ENCODE measurements at regions not wholly inside any gene's neighbourhood (a gene's known extent, or its start where the extent isn't known, plus 50 kb on each side); places are given as distances from the start of the nearest gene placed in this dataset.

DNA sequence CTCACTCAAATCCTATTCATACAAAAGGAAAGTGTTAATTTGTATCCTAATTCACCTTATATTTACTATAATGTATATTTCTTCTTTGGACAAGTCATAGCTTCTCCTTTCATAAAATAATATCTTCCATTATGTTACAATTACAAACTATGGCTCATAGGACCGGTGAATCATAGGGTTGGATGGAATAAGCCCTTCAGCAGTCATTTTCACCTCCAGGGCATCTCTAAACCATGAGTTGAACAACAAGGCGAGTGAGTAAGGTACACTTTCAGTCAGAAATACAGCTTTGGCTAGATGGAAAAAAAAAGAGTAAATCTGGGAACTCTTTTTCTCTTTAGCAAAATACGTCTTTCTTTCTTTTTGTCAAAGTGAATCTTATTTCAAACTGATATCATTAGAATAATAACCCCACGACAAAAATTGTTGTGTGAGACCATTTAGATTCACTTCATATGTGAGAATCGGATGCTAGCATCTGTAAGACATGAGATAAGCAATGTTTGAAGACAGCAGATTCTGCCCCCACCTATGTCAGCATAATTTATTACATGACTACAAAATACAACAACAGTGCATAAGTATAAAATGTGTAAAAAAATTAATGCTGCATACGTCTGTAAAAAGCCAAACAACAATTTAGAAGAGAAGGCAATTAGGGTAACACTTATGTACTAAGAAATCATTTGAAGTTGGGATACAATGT, 184.4 kb upstream of the SLC38A2 start:
- peak overlapping the region; percentile 28 for H3K27ac Mint-ChIP-seq
- H3K36me3 Mint-ChIP-seq (ENCODE audit: low read depth): peaks cover 27% of the 10 kb centered on the region
- peaks cover 10% of the 10 kb centered on the region for H3K9me3 Mint-ChIP-seq
- H3K4me3 Mint-ChIP-seq (ENCODE audit: low read depth): no peak overlapping the region
- intact Hi-C loops (cut with micrococcal nuclease): no loop called here
- DNase-seq (ENCODE audit: low spot score): no peak
- no peaks in the 10 kb centered on the region for H3K27me3 Mint-ChIP-seq (ENCODE audit: low read depth)
- H3K4me1 Mint-ChIP-seq (ENCODE audit: low read depth): peaks cover 33% of the 10 kb centered on the region

DNA sequence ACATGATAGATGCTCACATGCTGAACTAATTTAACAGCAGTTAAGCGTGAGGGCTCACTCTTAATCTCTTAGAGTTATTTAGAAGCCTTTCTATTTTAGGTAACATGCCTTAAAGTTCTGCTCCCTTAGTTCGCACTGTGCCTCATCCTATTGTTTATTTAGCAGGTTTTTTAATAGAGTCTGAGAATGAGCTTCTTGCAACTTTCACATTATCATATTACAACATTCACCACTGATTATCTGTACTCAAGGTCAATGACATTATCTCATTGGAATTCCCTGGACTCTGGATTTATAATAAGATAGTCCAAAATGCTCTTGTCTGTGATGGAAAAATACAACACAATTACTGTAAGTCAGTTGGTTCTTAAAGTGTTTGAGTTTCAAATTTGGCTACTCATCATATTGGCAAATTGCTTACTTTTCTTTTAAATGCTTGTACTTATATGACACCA, 183.6 kb upstream of the SLC38A2 start:
- H3K4me1 Mint-ChIP-seq (ENCODE audit: low read depth): peaks cover 36% of the 10 kb centered on the region
- peaks cover 28% of the 10 kb centered on the region for H3K36me3 Mint-ChIP-seq (ENCODE audit: low read depth)
- H3K27ac Mint-ChIP-seq: no peak overlapping the region
- intact Hi-C loops (cut with micrococcal nuclease): no loop called here
- H3K27me3 Mint-ChIP-seq (ENCODE audit: low read depth): no peaks in the 10 kb centered on the region
- no peak overlapping the region for H3K4me3 Mint-ChIP-seq (ENCODE audit: low read depth)
- peaks cover 10% of the 10 kb centered on the region for H3K9me3 Mint-ChIP-seq
- no peak for DNase-seq (ENCODE audit: low spot score)

DNA sequence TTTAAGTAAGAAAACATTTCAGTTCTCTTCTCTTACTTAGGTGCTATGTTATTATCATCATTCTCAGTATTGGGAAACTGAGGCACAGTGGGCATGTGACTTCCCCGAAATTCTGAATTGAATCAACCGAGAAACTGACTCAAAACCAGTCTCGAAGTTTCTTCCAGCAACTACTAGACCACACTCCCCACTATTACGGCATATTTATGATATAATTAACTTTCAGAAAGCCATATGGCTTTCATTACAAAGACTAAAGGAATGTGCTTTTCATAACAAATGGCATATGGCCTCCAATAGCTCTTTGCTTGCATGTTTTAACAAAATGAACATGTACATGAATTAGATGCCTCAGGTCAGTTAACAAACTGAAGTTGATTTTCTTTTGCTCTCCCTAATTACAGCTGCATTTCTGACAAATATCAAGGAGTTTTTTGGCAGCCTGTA, 182.9 kb upstream of the SLC38A2 start:
- H3K4me1 Mint-ChIP-seq (ENCODE audit: low read depth): peaks cover 41% of the 10 kb centered on the region
- H3K9me3 Mint-ChIP-seq: peaks cover 10% of the 10 kb centered on the region
- no peak overlapping the region for H3K27ac Mint-ChIP-seq
- no peak overlapping the region for H3K4me3 Mint-ChIP-seq (ENCODE audit: low read depth)
- intact Hi-C loops (cut with micrococcal nuclease): no loop called here
- no peak for DNase-seq (ENCODE audit: low spot score)
- peaks cover 32% of the 10 kb centered on the region for H3K36me3 Mint-ChIP-seq (ENCODE audit: low read depth)
- no peaks in the 10 kb centered on the region for H3K27me3 Mint-ChIP-seq (ENCODE audit: low read depth)

DNA sequence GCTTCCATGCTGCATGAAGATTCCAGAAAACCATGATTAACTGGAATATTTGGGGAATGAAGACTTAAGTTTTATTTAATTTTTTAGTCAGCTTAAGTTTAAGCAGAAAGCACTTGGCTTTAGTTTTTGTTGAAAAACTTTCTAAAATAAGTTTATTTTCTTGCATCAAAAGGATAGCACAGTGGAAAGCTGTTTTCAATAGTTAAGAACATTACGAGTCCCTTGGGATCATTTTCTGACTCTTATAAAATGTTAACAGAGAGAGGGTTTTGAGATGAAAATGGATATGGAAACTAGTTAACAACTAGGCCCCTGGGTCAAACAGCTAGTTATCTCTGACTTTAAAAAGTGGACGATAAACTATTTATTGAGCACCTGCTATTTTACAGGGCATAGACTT, 181.9 kb upstream of the SLC38A2 start:
- intact Hi-C loops (cut with micrococcal nuclease): no loop called here

DNA sequence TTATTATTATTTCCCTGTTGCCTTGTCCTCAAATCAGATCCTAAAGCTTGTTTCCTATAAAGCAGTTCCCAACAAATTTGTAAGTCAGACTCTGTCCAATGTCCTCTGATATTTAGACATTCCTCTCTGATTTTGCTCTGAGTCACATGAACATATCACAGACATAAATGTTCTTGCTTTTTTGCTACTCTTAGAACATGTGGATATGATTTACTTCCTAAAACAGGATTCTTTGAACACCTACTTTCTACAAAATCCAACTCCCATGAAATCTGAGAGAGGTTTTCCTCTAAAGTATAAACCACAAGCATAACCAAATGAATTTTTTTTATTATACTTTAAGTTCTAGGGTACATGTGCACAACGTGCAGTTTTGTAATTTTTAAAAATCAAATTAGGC, 181.3 kb upstream of the SLC38A2 start:
- no peaks in the 10 kb centered on the region for H3K27me3 Mint-ChIP-seq (ENCODE audit: low read depth)
- no peak for DNase-seq (ENCODE audit: low spot score)
- peaks cover 48% of the 10 kb centered on the region for H3K4me1 Mint-ChIP-seq (ENCODE audit: low read depth)
- intact Hi-C loops (cut with micrococcal nuclease): no loop called here
- H3K9me3 Mint-ChIP-seq: peaks cover 10% of the 10 kb centered on the region
- H3K27ac Mint-ChIP-seq: no peak overlapping the region
- H3K4me3 Mint-ChIP-seq (ENCODE audit: low read depth): no peak overlapping the region
- H3K36me3 Mint-ChIP-seq (ENCODE audit: low read depth): peaks cover 32% of the 10 kb centered on the region

More for the DNA sequence above, 181.9 kb upstream of the SLC38A2 start:
- H3K36me3 Mint-ChIP-seq (ENCODE audit: low read depth): peaks cover 32% of the 10 kb centered on the region
- H3K4me1 Mint-ChIP-seq (ENCODE audit: low read depth): peaks cover 45% of the 10 kb centered on the region
- H3K9me3 Mint-ChIP-seq: peaks cover 10% of the 10 kb centered on the region
- no peak overlapping the region for H3K27ac Mint-ChIP-seq
- no peak overlapping the region for H3K4me3 Mint-ChIP-seq (ENCODE audit: low read depth)
- H3K27me3 Mint-ChIP-seq (ENCODE audit: low read depth): no peaks in the 10 kb centered on the region
- DNase-seq (ENCODE audit: low spot score): no peak

DNA sequence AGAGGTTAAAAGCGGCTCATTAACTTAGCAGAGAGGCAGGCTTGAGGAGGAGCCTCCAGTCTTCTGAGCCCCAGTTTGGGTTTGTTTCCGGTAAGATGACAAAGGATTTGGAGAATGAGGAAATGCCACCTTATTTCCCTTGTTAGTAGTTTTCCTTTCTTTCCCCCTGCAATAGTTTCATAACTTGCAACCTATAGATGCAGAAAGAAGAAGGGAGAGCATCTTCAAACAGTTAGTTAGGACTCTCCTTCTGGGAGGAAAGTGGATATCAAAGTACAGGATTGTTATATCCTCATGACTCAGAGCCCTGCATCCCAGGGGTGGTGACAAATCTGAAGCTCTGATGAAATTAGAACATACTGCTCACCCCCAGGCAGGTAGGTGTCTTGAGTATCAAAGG, 180.7 kb upstream of the SLC38A2 start:
- Mint-ChIP-seq H3K4me3 (ENCODE audit: low read depth) (no peak overlapping the region), H3K9me3 (peaks cover 10% of the 10 kb centered on the region), H3K27ac (no peak overlapping the region), H3K36me3 (ENCODE audit: low read depth) (peaks cover 32% of the 10 kb centered on the region), H3K4me1 (ENCODE audit: low read depth) (peaks cover 54% of the 10 kb centered on the region), H3K27me3 (ENCODE audit: low read depth) (no peaks in the 10 kb centered on the region)
- intact Hi-C loops (cut with micrococcal nuclease): no loop called here
- no peak for DNase-seq (ENCODE audit: low spot score)

DNA sequence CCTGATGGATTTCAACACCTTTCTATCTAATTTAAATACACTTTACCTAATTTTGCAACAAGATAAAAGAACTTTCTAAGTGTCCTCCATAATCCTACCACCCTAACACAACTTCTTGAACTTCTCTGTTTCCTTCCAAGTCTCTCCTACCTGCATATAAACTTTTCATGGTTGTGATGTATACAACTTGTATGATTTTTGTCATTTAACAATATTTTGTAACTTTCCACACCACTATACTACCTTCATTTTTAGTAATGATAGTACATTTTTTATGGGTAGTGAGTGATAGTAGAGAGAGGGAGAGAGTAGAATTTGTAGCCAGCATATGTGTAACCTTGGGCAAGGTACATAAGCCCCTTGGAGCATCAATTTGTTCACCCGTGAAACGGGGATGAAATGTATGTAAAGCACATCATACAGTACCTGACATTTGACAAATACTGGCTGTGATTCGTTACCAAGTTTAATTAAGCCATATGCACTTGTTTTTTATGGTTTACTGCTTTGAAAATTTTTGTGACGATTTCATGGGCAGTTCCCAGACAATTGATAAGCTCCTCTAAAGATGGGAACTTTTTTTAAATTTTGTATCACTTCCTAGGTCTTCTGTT, 177.8 kb upstream of the SLC38A2 start:
- intact Hi-C loops (cut with micrococcal nuclease): loop anchor here (1.0 to 2.0 kb wide), 4 partner anchors 33 to 179 kb away; no protein-coding TSS in a partner anchor
- Mint-ChIP-seq H3K36me3 (ENCODE audit: low read depth) (peaks cover 27% of the 10 kb centered on the region), H3K27me3 (ENCODE audit: low read depth) (no peaks in the 10 kb centered on the region), H3K4me3 (ENCODE audit: low read depth) (peak overlapping the region; percentile 70), H3K4me1 (ENCODE audit: low read depth) (peaks cover 66% of the 10 kb centered on the region), H3K9me3 (peaks cover 16% of the 10 kb centered on the region), H3K27ac (peak overlapping the region; percentile 97)
- DNase-seq (ENCODE audit: low spot score): no peak

DNA sequence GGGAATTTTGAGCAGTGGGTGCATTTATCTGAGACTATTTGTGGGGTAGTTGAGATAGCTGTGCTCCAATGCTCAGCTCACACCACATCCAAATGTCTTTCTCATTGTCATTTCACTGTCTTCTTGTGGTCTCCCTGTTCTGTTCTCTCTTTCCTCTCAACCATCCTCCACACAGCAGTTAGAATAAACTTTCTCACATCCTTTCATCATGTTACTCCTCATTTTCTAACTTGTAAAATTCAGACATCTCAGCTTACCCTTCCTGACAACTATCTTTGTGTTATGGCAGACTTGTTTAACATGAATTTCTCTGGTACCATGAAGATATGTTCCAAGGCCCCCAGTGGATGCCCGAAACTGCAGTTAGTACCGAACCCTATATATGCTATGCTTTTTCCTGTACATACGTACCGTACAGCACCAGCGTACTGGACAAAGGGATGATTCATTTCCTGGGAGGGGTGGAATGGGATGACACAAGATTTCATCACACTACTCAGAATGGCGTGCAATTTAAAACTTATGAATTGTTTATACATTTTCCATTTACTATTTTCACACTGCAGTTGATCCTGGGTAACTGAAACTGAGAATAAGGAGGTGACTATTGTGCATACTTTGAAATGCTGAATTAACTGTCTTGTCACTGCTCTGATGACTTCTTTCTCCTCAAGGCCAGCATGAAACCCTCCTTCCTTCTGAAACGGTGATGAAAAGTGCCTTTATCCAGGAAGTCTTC, 177.1 kb upstream of the SLC38A2 start:
- Mint-ChIP-seq H3K36me3 (ENCODE audit: low read depth) (peaks cover 25% of the 10 kb centered on the region), H3K9me3 (peaks cover 11% of the 10 kb centered on the region)
- intact Hi-C loops (cut with micrococcal nuclease): loop anchor here (1.0 to 5.0 kb wide), 7 partner anchors 25 to 332 kb away; partner anchors contain the start of gene SLC38A1

DNA sequence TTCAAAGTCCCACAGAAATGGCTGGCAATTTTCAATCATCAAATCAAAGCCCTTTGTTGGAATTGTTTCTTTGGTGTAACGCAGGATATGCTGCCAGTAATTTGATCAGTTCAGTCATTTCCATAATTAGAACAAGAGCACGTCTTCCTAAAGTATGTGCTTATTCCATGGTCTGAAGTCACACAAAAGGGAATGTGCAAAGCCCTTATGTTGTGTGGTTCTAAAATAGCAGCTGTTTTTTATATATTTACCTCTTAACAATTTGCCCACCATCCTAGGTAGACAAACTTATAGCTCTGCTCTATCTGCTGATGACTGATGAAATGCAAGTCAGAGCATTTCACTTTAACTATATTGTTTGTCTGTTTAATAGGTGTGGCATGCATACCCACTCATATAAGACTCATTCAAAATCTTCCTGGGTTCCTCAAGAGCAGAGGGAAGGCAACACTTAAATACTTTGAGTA, 176.1 kb upstream of the SLC38A2 start:
- intact Hi-C loops (cut with micrococcal nuclease): loop anchor here (1.0 to 5.0 kb wide), 3 partner anchors 24 to 331 kb away; partner anchors contain the start of gene SLC38A1
- Mint-ChIP-seq H3K4me3 (ENCODE audit: low read depth) (no peak overlapping the region), H3K27ac (peak overlapping the region; percentile 97), H3K9me3 (peaks cover 20% of the 10 kb centered on the region), H3K4me1 (ENCODE audit: low read depth) (peaks cover 63% of the 10 kb centered on the region), H3K27me3 (ENCODE audit: low read depth) (no peaks in the 10 kb centered on the region), H3K36me3 (ENCODE audit: low read depth) (peaks cover 32% of the 10 kb centered on the region)
- no peak for DNase-seq (ENCODE audit: low spot score)

More for the DNA sequence above, 177.1 kb upstream of the SLC38A2 start:
- H3K4me3 Mint-ChIP-seq (ENCODE audit: low read depth): peak overlapping the region; percentile 70
- H3K27me3 Mint-ChIP-seq (ENCODE audit: low read depth): no peaks in the 10 kb centered on the region
- peaks cover 62% of the 10 kb centered on the region for H3K4me1 Mint-ChIP-seq (ENCODE audit: low read depth)
- DNase-seq (ENCODE audit: low spot score): peak; percentile 44
- H3K27ac Mint-ChIP-seq: peak overlapping the region; percentile 97

DNA sequence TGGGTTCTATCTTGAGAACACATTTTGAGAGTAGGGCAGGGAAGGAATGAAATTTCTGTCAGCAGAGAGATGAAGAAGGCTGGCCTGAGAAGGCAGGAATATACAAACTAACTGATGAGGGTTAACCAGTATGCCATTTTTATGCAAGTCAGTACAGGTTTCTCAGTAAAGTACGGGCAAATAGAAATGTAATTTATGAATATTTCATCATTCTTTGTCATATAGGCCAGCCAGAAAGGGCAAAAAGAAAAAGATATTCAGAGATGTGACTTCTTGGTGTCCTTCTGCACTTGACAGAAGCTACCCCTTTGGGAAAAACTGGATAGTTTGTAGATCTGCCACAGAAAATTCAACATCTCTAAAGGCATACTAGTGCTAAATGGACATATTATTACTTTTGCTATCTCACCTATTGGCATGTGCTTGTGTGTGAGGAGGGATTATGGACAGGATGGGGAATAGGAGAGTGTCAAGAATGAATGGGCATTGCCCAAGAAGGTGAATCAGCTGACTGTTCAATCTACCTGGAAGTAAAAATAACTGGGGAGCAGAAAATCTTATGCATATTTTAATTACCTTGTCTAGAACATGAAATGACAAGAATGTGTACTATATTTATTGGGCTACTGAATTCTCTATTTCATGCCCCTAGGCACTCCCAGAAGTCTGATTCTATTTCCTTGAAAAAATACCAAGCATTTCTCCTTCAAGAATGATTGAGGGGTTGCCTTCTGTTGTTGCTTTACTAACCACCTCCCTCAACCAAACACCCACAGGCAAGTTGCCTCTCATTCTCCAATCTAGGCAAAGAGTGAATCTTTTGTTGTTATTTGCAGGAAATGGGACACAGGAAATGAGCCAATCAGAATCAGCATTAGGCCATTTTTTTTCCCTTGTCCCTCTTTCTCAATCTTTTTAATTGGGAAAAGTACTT, 175.1 kb upstream of the SLC38A2 start:
- Mint-ChIP-seq H3K36me3 (ENCODE audit: low read depth) (peaks cover 40% of the 10 kb centered on the region), H3K27me3 (ENCODE audit: low read depth) (no peaks in the 10 kb centered on the region), H3K9me3 (peaks cover 21% of the 10 kb centered on the region), H3K4me3 (ENCODE audit: low read depth) (peak overlapping the region; percentile 46), H3K27ac (peak overlapping the region; percentile 76), H3K4me1 (ENCODE audit: low read depth) (peaks cover 66% of the 10 kb centered on the region)
- intact Hi-C loops (cut with micrococcal nuclease): loop anchor here (1.0 to 5.0 kb wide), 3 partner anchors 88 to 330 kb away; partner anchors contain the start of gene SLC38A1
- no peak for DNase-seq (ENCODE audit: low spot score)

DNA sequence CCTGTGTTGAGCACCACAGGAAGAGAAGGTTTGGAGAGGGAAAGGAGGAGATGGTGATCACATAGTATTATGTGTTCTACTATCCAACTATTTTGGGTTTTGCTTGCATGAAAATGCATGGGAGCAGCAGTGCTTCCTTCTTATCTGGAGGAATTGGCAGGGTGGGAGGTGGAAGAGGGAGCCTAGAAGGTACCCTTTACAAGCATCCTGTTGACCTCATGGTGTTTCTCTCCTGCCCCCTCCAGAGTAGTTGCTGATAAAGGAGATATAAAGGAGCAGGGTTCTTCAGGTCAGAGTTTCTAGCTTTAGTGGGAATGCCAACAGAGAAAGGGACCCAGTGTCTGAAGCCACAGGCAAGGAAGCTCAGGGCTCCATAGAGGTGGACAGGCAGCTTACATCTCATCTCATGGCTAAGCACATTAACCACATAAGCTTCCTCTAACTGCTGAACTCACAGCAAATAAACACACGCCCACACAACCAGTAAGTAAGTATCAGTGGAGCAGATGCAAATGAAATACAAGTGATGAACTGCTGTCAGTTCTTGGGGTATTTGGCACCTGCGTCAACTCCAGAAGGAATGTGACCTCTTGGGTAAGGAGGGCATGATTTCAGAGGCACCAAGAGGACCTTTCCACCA, 174.2 kb upstream of the SLC38A2 start:
- Mint-ChIP-seq H3K9me3 (peaks cover 21% of the 10 kb centered on the region), H3K27me3 (ENCODE audit: low read depth) (no peaks in the 10 kb centered on the region), H3K4me1 (ENCODE audit: low read depth) (peaks cover 62% of the 10 kb centered on the region), H3K27ac (peak overlapping the region; percentile 76), H3K4me3 (ENCODE audit: low read depth) (peak overlapping the region; percentile 28), H3K36me3 (ENCODE audit: low read depth) (peaks cover 45% of the 10 kb centered on the region)
- intact Hi-C loops (cut with micrococcal nuclease): loop anchor here (1.0 to 5.0 kb wide), 3 partner anchors 87 to 329 kb away; partner anchors contain the start of gene SLC38A1
- peak; percentile 22 for DNase-seq (ENCODE audit: low spot score)

All from activated T-helper 2 cell treated with anti-CD3 and anti-CD28 coated beads, Interferon-gamma antibody, Interleukin-2, Interleukin-4, amounts not matched to agents 10 μg/mL and 5 μg/mL and 100 μg/mL, durations not matched to agents 14 hours and 24 hours and 36 hours (primary cell).